Esophagus mucosa (tissue), 1 donor: ENCODE measurements at regions not wholly inside any gene's neighbourhood (a gene's known extent, or its start where the extent isn't known, plus 50 kb on each side); places are given as distances from the start of the nearest gene placed in this dataset.

Experiments
- ATAC-seq: fragments of 200-7000 bp; cut with Tn5 transposase; one replicate; pipeline ENCODE4 v1.9.1; 2020
- donor health status: DM: yes; HTN: yes; CAD: no.

GRCh38 chr3:55173504-55173903 is 245.6 kb upstream of the LRTM1 start:
- no peak for ATAC-seq

DNA sequence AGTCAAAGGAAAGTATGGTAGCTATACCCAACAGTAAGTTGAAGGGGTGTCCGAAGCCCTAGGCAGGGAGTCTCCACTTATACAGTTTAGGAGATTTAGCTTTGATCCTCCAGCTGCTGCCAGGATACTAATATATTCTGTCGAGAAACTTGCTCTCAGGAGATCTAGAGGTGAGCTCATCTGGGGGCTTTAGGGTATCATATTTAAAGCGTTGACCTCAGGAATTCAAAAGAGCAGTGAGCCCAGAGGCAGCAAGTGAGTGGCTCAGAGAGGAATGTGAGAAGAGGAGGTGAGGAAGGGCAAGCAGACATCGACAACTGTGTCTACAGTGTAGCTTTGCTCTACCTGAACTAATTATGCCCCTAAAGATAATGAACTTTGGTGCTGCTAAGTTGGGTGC is 245.1 kb upstream of the LRTM1 start:
- no peak for ATAC-seq

- no peak for ATAC-seq
These were observed 242.6 kb upstream of the LRTM1 start for GRCh38 chr3:55170444-55170843.

GRCh38 chr3:55169608-55170072 is 241.8 kb upstream of the LRTM1 start:
- no peak for ATAC-seq

GRCh38 chr3:55169161-55169560 is 241.3 kb upstream of the LRTM1 start:
- ATAC-seq = no peak

- ATAC-seq = no peak
These were observed 239.9 kb upstream of the LRTM1 start for GRCh38 chr3:55167586-55168317.

DNA sequence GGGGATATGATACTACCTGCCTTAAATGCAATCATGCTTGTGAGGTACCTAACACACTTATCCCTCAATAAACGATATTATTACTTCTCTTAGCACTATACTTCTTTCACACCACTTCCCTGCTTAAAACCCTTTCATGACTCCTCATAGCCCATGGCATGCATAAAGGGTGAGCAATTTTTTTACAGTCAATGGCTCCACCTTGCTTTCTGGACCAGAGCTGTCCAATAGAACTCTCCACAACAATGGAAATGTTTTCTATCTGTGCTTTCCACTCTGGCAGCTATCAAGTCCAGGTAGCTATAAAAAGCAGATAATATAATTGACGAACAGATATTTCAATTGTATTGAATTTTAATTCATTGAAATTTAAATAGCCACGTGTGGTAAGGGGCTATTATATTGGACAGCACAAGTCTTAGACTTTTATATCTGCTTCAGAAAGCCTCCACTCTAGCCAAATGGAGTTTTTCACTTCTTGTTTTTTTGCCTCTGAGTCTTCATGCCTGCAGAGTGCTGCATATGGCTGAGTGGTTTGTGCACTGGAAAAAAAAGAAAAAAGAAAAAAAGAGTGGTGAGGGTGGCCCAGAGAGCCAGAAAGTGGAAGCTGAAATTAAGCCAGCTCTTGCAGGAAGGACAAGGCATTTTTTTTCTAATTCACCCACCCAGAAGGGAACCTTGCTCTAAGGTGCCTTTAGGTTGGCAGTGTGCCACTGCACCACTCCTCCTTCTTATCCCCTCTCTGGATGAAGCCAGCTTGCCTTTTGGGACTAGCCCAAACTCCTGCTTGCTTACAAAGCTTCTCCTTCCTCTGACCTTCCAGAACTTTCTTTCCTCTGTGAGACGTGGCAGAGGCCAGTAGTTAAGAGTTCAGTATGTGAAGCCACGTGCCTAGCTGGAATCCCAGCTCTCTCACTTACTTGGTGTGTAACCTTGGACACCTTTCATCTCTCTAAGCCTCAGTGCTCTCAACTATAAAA is 239.0 kb upstream of the LRTM1 start:
- ATAC-seq = no peak

DNA sequence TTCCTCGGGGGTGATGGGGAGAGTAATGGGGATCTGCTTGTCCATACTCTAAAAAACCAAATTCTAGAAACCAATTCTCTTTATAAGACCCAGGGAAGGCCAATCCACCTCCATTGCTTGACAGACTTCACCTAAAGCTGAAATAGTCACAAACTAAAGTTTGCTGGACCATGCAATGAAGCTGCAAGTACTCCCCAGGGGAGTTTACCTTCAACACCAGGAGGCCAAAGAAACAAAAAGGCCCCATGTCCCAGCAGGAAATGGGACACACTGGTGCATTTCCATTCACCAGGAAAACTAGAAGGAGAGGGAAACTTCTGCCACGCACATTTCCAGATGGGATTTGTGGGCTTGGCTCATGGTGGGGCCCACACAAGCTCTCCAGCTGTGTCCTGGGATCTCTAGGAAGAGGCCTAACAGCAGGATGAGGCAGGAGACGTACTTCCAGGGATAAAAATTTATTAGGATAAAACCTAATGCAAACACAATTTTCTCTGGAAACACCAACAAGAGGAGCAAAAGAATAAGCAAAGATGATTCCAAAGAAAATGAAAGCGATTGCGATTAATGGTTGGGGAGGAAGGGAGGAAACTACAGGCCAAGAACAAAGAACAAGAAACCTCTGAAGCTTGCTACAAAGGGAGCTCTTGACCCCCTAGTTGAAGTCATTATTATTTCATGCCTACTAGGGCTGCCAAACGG is 238.0 kb upstream of the LRTM1 start:
- no peak for ATAC-seq

DNA sequence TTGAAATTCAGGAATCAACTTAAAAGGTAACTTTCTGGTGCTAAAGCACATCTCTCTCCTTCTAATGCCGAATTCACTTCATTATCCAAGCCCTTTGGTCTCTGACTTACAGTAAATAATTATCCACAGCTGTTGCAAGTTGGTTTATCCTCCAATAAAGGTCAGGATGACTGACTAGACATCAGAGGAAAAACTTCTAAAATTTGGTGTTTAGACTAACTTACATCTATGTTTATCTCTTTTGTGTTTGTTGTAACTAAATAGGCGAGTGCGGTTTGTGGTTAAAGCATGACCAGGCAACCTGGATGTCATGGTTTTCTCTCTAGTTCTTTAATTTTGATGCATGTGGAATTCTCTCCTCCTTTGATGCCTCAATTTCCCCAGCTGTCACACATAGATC is 237.4 kb upstream of the LRTM1 start:
- no peak for ATAC-seq

DNA sequence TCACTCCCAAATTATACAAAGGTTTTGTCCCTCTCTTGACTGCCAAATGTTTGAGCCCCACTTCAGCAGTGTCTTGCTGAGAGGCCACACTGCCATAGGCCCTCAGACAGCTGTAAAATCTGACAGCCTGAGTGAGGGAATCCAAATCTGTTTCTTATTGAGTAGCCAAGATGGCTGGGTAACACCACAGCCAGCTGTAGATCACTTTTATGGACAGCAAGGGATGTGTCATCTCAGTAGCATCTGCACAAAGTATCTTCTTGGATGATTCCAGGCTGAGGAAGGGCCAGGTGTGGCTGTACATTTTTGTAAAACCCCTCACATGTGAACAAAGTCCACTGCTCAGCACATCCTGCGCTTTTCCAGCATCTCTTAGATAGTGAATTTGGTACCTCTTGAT is 237.0 kb upstream of the LRTM1 start:
- no peak for ATAC-seq

DNA sequence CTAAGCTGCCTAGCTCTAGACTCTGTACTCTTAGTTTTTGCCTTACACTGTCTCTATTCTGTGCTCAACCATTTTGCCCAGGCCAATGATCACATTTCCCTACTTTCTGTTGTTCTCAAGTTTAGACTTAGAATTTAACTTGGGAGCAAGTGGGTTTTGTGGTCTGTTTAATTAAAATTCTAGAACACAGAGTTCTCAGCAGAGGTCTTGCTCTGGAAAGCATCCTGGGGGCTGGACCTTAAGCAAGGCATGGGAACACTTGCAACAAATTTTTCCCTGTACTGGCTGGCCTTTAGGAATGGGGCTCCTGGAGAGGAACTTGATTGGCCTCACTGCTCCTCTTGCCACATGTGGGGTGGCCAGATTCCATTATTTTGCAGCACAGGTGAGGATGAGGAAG is 236.3 kb upstream of the LRTM1 start:
- no peak for ATAC-seq

DNA sequence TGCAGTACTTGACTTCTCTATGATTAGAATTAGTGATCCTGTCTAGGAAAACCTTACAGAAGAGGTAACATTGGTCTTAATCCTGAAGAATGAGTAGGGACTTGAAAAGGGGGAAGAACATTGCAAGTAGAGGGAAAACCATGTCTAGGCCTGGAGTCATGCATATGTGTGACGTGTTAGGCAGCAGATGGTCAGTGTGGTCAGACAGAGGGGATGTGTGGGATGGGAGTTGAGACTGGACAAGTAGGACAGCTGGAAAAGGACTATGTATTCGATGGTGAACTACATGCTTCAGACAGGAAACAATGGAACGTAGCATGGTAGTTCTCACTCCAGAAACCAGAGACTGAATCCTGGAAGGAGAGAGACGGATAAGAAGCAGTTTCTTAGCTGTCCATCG is 235.6 kb upstream of the LRTM1 start:
- no peak for ATAC-seq

DNA sequence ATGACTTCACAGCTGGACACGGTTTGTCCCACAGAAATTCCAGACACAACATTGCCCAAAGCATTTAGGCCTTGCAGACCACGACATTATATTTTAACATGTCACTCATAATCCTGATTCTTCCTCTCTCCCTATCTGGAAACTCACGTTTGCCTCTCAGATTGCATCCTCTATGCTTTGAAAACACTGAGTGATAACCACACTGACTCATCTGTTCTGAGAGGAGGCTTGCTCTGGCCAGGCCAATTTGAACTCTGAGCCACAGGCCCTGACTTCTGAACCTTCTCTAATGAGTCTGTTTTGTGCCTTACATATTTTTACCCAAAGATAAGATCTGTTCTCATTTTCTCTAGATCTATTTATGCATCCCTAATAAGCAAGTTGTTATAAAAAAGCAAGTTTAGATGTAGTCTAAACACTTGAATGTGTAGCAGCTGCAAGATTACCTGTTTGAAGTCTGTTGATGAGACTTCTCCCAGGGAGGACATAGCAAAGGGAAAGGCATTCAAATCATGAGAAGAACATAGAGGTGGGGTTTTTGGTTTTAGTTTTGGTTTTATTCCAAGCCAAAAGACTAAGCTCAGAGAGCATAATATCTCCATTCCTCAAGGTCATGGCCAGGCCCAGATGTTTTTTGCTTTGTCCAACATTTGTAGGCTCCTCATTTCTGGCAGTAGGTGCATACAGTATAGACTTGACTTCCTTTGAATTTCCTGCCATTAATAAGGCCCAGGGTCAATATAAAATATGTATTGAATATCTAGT is 234.4 kb upstream of the LRTM1 start:
- no peak for ATAC-seq

GRCh38 chr3:55161231-55161630 is 233.4 kb upstream of the LRTM1 start:
- ATAC-seq = no peak

DNA sequence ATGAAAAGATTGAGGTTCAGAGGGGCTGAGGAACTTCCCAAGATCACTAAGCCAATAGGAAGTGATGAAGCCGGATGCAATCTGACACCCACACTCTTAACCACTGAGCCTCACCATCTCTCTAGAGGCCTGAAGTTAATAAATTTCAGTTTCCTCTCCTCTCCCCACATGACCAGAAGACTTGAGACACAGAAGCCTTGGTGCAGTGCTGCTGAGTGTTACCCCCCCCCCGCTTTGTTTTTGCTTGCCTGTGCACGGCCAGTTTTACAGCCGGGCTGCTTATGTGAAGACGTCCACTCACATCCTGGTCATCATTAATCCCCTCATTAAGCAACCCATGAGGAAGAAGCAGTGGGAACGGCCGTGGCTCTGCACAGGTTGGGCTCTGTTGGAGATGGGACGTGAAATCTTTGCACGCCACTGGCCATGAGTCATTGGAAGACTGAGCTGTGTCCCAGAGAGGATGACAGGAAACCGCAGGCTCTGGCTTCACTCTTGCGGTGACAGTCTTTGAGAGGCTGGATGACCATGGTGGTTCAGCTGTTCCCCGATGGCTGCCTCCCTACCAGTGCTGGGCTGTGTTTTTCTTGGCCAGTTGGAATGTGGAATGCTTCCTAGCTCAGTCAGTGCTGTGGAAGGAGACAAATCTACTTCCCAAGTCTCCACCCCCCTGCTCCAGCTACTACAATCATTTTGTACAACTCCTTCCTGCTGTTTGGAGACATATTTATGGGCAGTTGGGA is 232.6 kb upstream of the LRTM1 start:
- peak; percentile 26 for ATAC-seq

GRCh38 chr3:55159711-55160110 is 231.9 kb upstream of the LRTM1 start:
- no peak for ATAC-seq

GRCh38 chr3:55159016-55159415 is 231.2 kb upstream of the LRTM1 start:
- ATAC-seq = no peak

GRCh38 chr3:55158345-55158744 is 230.5 kb upstream of the LRTM1 start:
- ATAC-seq = no peak

GRCh38 chr3:55157731-55158130 is 229.9 kb upstream of the LRTM1 start:
- no peak for ATAC-seq

GRCh38 chr3:55156851-55157650 is 229.2 kb upstream of the LRTM1 start:
- no peak for ATAC-seq
